ENCODE measurements at regions not wholly inside any gene's neighbourhood (a gene's known extent, or its start where the extent isn't known, plus 50 kb on each side); places are given as distances from the start of the nearest gene placed in this dataset.

DNA sequence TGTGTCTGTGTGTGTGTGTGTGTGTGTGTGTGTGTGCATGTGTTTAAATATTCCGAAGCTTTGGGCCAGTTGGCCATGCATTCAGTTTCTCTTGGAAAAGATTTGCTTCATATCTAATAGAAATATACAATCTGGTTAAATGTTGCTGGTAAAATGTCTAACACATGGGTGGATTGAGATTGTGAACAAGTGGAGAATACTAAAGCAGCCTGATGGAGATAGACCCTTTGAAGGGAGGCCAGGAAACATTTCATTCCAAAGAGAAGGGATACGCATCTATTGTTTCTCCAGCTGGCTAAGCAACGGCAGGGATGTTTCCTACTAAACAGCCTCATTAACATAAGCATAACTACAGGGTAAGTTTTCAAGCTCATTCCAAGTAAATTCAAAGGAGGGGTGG is 257.5 kb upstream of the PTBP2 start (continued):
- TF ChIP-seq, protein P1, sequence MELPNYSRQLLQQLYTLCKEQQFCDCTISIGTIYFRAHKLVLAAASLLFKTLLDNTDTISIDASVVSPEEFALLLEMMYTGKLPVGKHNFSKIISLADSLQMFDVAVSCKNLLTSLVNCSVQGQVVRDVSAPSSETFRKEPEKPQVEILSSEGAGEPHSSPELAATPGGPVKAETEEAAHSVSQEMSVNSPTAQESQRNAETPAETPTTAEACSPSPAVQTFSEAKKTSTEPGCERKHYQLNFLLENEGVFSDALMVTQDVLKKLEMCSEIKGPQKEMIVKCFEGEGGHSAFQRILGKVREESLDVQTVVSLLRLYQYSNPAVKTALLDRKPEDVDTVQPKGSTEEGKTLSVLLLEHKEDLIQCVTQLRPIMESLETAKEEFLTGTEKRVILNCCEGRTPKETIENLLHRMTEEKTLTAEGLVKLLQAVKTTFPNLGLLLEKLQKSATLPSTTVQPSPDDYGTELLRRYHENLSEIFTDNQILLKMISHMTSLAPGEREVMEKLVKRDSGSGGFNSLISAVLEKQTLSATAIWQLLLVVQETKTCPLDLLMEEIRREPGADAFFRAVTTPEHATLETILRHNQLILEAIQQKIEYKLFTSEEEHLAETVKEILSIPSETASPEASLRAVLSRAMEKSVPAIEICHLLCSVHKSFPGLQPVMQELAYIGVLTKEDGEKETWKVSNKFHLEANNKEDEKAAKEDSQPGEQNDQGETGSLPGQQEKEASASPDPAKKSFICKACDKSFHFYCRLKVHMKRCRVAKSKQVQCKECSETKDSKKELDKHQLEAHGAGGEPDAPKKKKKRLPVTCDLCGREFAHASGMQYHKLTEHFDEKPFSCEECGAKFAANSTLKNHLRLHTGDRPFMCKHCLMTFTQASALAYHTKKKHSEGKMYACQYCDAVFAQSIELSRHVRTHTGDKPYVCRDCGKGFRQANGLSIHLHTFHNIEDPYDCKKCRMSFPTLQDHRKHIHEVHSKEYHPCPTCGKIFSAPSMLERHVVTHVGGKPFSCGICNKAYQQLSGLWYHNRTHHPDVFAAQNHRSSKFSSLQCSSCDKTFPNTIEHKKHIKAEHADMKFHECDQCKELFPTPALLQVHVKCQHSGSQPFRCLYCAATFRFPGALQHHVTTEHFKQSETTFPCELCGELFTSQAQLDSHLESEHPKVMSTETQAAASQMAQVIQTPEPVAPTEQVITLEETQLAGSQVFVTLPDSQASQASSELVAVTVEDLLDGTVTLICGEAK (IDR thresholded peaks at IDR 0.05), result no peak
- TF ChIP-seq, protein P1 (CRISPR knock-in tag; IDR thresholded peaks at IDR 0.05), result no peak
- TF ChIP-seq KDM4B (IDR thresholded peaks at IDR 0.05; ENCODE audit: borderline replicate concordance in 2 of 2, low read depth in 1 of 2), result no peak
- no peak for TF ChIP-seq SMARCC2 (IDR thresholded peaks at IDR 0.05; ENCODE audit: low read depth)
- no peak for TF ChIP-seq NR2C1 (IDR thresholded peaks at IDR 0.05)
- TF ChIP-seq NR2C1 (tag; IDR thresholded peaks at IDR 0.05), result no peak
- TF ChIP-seq TRIM28 (IDR thresholded peaks at IDR 0.05), result no peak
- no peak for TF ChIP-seq POLR2G (IDR thresholded peaks at IDR 0.05; ENCODE audit: low read depth, low read length)
- no peak for TF ChIP-seq ZNF778 (CRISPR knock-in tag; IDR thresholded peaks at IDR 0.05)
- no peak for TF ChIP-seq TAF9B (IDR thresholded peaks at IDR 0.05; ENCODE audit: partially characterized antibody)
